GM04504 (cell line): ENCODE measurements at regions not wholly inside any gene's neighbourhood (a gene's known extent, or its start where the extent isn't known, plus 50 kb on each side); places are given as distances from the start of the nearest gene placed in this dataset.

Experiments
- DNase-seq: peaks from one replicate; pipeline ENCODE4 v3.0.0-alpha.2; 2012; ENCODE audit warnings: low read depth

- DNase-seq, result peak; percentile 8
Observed at GRCh38 chr21:25133939-25134338, 473.3 kb downstream of the MRPL39 start.

DNA sequence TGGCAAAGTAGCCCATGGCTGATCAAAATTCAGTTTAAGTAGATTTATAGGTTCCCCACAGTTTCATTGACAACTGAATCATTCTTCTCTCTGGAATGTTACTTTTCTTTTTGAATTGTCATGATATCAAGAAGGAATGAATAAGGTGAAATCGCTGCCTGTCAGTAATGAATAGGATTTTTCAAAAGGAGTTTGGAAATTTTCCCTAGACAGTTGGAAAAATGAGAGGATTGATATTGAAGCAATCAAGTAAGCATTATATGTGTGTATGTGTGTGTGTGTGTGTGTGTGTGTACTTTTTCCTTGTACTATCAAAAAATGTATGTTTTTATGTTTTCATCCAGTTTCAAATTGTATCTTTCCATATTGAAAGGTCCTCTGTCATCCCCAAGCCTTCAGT is 479.5 kb downstream of the MRPL39 start:
- no peak for DNase-seq

DNA sequence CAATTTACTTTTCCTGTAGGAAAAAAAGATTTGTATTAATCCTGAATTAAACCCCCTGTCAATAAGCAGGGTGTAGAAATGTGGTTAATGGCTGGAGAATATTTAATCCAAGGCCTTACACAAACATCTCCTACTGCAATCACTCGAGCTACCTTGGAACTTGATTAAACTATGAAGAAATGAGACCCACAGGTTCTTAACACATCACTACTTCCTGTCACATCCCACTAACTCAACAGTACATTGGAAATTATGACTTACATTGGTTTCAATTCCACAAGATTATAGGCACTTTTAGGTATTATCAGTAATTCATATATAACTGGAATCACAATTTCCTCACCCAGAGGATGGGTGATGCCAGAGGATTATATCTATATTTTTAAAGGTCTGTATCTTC is 480.3 kb downstream of the MRPL39 start:
- DNase-seq, result no peak

GRCh38 chr21:25126564-25126963 is 480.7 kb downstream of the MRPL39 start:
- no peak for DNase-seq

DNA sequence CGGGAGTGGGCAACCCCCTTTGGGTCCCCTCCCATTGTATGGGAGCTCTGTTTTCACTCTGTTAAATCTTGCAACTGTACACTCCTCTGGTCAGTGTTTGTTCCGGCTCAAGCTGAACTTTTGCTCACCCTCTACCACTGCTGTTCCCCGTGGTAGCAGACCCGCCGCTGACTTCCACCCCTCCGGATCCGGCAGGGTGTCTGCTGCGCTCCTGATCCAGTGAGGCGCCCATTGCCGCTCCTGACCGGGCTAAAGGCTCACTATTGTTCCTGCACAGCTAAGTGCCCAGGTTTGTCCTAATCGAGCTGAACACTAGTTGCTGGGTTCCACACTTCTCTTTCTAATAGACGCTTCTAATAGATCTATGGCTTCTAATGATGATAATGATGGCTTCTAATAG is 488.6 kb downstream of the MRPL39 start:
- no peak for DNase-seq

DNA sequence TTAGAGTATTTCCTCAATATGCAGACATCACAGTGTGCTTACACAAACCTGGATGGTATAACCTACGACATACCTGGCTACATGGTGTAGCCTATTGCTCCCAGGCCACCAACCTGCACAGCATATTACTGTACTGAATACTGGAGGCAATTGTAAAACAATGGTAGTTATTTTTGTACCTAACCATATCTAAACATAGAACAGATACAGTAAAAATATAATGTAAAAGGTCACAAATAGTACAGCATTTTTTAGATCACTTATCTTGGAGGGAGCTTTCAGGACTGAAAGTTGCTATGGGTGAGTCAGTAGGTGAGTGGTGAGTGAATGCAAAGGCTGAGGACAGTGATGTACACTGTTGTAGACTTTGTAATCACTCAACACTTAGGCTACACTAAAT is 492.3 kb downstream of the MRPL39 start:
- DNase-seq, result no peak

- DNase-seq, result peak; percentile 61
Observed at GRCh38 chr21:25107708-25108107, 499.6 kb downstream of the MRPL39 start.

DNA sequence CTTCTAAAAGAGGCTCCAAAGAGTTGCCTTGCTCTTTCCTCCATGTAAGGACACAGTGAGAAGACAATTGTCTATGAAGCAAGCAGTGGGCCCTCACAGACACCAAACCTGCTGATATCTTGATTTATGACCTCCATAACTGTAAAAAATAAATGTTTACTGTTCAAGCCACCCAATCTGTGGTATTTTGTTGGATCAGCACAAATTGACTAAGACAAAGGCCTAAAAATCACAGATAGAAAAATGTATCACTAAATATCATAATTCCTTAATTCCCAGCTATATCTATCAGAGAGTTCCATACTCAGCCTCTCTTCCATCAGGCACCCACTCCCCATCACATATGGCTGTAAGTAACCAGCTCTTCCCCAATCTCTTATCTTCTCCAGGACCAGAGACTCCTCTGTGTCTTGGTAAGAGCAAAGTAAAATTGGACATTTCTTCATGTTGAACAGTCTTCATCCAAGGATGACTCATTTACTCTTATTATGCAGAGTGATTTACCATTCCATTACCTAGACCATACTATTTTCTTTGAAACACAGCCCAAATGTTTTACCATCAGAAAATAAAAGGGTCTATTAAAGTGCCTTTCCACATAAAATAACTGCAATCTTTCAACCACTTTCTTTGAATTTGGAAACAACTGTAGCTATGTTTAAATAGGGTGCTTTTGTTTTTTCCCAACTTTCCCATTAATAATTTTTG is 503.6 kb downstream of the MRPL39 start:
- DNase-seq, result no peak

- no peak for DNase-seq
Observed at GRCh38 chr21:25097648-25098047, 509.6 kb downstream of the MRPL39 start.

DNA sequence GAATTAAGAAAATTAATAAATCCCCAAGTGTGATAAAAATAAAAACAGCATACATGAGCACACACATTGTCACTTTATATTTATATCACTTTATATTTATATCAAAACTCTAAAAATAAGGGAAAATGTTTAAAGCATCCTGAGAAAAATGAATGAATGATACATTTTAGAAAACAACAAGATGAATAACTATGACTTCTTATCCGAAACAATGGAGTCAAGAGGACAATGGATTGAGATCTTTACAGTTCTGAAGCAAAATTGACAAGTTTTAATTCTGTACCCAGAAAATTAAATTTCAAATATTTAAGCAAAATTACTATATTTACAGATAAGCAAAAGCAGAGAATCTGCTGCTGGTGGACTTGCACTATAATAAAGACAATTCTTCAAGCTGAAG is 512.6 kb downstream of the MRPL39 start:
- no peak for DNase-seq

GRCh38 chr21:25092441-25093011 is 514.8 kb downstream of the MRPL39 start:
- DNase-seq, result no peak

DNA sequence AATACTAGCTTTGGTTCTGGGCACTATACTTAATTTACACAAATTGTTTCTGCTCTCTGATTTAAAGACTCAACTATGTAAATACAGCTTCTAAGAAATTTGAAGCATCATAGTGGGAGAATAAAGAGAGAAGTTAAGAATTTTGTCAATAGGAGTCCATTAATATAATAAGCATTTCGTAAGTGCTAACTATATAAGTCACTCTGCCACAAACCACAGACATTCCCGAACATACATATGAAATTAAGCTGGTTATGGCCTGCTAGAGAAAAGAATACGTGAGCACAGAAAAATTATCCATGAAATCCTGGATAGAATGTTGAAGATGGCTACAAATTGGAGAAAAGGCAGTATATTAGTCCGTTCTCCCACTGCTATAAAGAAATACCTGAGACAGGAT is 526.2 kb downstream of the MRPL39 start:
- no peak for DNase-seq

DNA sequence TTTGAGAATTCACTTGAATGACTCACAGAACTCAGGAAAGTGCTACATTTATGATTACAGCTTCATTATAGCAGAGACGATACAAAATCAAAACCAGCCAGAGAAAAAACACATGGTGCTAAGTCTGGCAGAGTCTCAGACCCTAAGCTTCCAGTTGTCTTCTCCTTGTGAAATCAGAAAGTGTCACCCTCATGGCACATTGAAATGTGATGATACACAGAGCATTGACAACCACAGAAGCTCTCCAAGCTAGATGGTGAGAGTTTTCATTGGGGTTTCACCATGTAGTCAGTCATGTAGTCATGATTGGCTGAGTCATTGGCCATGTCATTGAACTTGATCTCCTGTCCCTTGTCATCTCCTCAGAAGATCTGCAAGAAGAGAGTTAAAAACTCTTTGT is 526.6 kb downstream of the MRPL39 start:
- peak; percentile 10 for DNase-seq

GRCh38 chr21:25080141-25080540 is 527.1 kb downstream of the MRPL39 start:
- peak; percentile 42 for DNase-seq

GRCh38 chr21:25079053-25079452 is 528.2 kb downstream of the MRPL39 start:
- DNase-seq, result no peak

DNA sequence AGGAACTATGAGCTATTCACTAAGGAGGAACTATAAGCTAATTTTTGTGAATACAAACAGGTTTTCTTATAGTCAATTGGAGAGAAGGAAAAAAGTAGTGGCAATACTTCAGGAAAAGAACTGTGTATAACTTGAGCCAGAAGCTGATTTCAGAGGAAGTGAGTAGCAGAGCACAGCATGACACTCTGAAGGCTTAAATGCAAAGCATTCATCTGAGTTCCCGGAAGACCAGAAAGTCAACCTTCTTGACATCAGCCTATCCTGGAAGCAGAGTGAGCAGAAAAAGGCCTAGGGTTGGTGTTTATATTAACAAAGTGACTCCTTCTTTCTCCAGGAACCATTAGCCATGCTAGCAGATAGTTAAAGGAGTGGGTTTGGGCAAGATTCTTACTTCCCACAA is 545.2 kb downstream of the MRPL39 start:
- DNase-seq, result no peak

GRCh38 chr21:25054689-25055088 is 552.6 kb downstream of the MRPL39 start:
- no peak for DNase-seq

DNA sequence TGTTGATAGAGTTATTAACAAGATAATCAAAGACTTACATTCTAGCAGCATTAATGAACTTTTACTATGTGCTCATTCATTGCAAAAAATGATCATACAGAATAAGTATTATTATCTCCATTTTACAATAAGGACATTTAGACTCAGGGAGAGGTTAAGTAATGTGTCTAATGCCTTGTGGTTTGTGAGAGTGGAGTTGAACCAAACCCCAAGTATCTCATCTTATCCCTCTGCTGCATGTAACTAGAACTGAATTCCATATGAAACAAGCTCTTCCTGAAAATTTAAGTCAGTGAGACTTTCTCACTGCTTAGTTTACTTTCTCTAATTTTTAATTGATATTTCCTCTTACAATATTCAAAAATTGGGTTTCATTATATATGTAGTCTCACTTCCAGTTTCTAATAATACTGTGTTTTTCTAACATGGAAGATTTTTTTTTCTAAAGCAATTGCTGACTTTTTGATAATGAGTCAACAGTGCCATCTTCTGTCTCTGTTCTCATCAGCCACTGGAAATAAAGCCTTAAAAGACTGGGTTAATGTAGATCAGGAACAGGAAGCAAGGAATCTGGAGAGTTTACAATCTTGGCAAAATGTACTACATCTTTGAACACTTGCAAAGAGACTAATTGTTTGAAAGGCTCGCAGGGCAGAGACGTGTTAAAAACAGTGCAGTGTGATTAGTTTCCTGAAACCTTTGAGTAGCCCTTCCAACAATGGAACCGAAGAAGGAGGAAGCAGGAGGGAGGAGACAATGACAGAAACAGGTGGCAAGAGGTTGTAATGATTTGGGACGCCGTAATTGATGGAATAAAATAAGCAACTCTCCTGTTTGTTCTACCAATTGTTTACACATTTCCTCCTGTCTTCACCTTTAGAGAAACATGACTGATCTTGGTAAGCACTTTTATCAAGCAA is 567.6 kb downstream of the MRPL39 start:
- no peak for DNase-seq

DNA sequence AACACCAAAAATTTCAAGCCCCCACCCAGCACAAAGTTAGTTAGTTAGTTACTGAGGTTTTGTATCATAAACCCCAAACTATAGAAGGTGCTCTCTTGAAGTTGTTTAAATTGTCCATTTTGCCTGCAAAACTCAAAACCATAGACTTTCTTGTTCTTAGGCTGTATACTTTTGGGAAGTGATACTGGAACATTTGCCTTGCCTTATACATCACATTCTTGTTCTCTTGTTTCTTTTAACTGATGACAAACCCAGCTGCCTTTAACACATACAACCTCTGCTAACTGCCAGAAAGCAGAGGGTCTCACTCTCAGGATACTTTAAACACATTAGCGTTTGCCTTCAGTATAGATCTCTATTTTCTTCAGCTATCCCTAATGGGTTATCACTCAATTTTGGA is 570.5 kb downstream of the MRPL39 start:
- no peak for DNase-seq

- no peak for DNase-seq
Observed at GRCh38 chr21:25031750-25032149, 575.5 kb downstream of the MRPL39 start.

DNA sequence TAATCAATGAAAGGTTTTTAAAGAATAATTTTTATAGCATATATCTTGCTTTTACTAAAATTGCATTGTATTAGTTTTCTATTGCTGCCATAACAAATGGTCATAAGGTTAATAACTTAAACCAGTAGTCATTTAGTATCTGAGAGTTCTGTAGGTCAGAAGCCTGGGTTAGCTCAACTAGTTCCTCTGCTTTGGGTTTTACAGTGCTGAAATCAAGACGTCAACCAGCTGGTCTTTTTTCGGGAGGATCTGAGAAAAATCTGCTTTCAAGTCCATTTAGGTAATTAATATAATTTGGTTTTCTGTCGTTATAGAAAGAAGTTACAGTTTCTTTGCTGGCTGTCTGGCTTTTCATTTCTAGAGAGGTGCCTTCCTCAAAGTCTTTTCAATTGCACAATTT is 577.7 kb downstream of the MRPL39 start:
- DNase-seq, result no peak

DNA sequence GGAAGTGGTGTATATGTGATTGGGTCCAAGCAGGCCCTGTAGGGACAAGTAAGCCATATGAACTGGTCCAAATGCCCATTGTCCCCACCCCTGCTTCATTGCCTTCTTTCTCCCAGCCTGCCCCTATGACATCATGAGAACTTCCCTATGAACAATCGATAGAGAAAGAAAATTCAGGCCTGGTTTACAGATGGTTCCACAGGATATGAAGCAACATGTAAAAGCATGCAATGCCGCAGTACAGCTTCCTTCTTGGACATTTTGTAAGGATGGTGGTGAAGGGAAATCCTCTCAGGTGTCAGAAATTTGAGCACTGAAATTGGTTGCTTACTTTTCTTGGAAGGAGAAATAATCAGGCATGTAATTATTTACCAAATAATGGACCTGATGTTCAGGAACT is 581.7 kb downstream of the MRPL39 start:
- DNase-seq, result no peak

- no peak for DNase-seq
Observed at GRCh38 chr21:25024639-25025038, 582.6 kb downstream of the MRPL39 start.
